ENCODE measurements at regions not wholly inside any gene's neighbourhood (a gene's known extent, or its start where the extent isn't known, plus 50 kb on each side); places are given as distances from the start of the nearest gene placed in this dataset.

GRCh38 chr1:184329245-184329953, 57.4 kb upstream of the C1orf21 start:
- in situ Hi-C loops (cut with HindIII; ENCODE audit: extremely low pct_ligation_motif_present, low pct_unique_long_range_greater_than_20kb), result no loop called here
- H4K20me1 ChIP-seq (ENCODE audit: insufficient read depth, low read length), result no peaks in the 10 kb centered on the region
- no peak for FAIRE-seq
- ChIA-PET CTCF (ENCODE audit: low intra/inter-chr PET ratio, low total read pairs) (no interaction called here), POLR2A (no interaction called here)
- no peak overlapping the region for H2AFZ ChIP-seq (ENCODE audit: low read length)
- H3K4me1 ChIP-seq (ENCODE audit: insufficient read depth, low read length), result no peaks in the 10 kb centered on the region
- WGBS (ENCODE audit: low lambda C conversion rate), result 14% methylated on average over 7 of the region's 7 CpGs
- no peak overlapping the region for H3K27ac ChIP-seq (ENCODE audit: extremely low read length, insufficient read depth, low read length)
- no peak overlapping the region for H3K4me3 ChIP-seq (replicated peaks in 1 of 3; ENCODE audit: insufficient read depth in 1 of 3, low read depth in 2 of 3, low read length in 3 of 3)
- no peaks in the 10 kb centered on the region for H3K27me3 ChIP-seq (ENCODE audit: control insufficient read depth in 1 of 2, insufficient read depth in 2 of 2, low read length in 2 of 2)
- intact Hi-C loops (cut with micrococcal nuclease; ENCODE audit: unreplicated experiment), result no loop called here
- H3K9me3 ChIP-seq (ENCODE audit: low read length), result no peaks in the 10 kb centered on the region
- ATAC-seq, result no peak
- no peak for TF ChIP-seq ARNT2 (CRISPR knock-in tag; IDR thresholded peaks at IDR 0.05; ENCODE audit: low read depth)
- TF ChIP-seq GLI4 (CRISPR knock-in tag; IDR thresholded peaks at IDR 0.05; ENCODE audit: borderline replicate concordance), result no peak
- no peak for TF ChIP-seq THAP11 (CRISPR knock-in tag; IDR thresholded peaks at IDR 0.05)
- TF ChIP-seq GTF3A (CRISPR knock-in tag; conservative IDR thresholded peaks at IDR 0.05), result no peak
- TF ChIP-seq ZNF260 (CRISPR knock-in tag; IDR thresholded peaks at IDR 0.05; ENCODE audit: borderline replicate concordance, low read depth), result no peak
- TF ChIP-seq ZNF121 (CRISPR knock-in tag; IDR thresholded peaks at IDR 0.05), result no peak
- TF ChIP-seq PRDM4 (CRISPR knock-in tag; IDR thresholded peaks at IDR 0.05; ENCODE audit: borderline replicate concordance), result no peak
- no peak overlapping the region for H3K4me2 ChIP-seq (ENCODE audit: low read depth, low read length)
- BruUV-seq (replicated peaks), result no TSS peak
- H3K9ac ChIP-seq (ENCODE audit: insufficient read depth, low read depth, low read length), result no peak overlapping the region
- H3K79me2 ChIP-seq (ENCODE audit: insufficient read depth, low read length), result no peaks in the 10 kb centered on the region
- no peaks in the 10 kb centered on the region for H3K36me3 ChIP-seq (replicated peaks in 1 of 2; ENCODE audit: control insufficient read depth in 1 of 2, insufficient read depth in 2 of 2, low read length in 2 of 2)
- DNase-seq (ENCODE audit: low spot score), result no peak
